Cardiac fibroblast (primary cell): ENCODE measurements at regions not wholly inside any gene's neighbourhood (a gene's known extent, or its start where the extent isn't known, plus 50 kb on each side); places are given as distances from the start of the nearest gene placed in this dataset.

Experiments used
- DNase-seq, 2 donors: peaks; one replicate each; pipeline versions ENCODE4 v3.0.0 to v3.0.0-alpha.2; 2010; ENCODE audit warnings: low read depth in 2 of 2
- H3K4me3 ChIP-seq, 2 donors: replicated peaks in 1 of 2; 1 replicate in 1 of 2; 2 replicates in 1 of 2; pipeline ENCODE4 v1.5.1; 2011; ENCODE audit warnings: low read depth in 2 of 2, low read length in 2 of 2, mild to moderate bottlenecking in 2 of 2, moderate library complexity in 1 of 2
- TF ChIP-seq, protein P1 (sequence below): IDR thresholded peaks from one replicate; pipeline ENCODE4 v1.5.1; 2011; ENCODE audit warnings: low read depth, mild to moderate bottlenecking, low read length, inconsistent platforms

DNA sequence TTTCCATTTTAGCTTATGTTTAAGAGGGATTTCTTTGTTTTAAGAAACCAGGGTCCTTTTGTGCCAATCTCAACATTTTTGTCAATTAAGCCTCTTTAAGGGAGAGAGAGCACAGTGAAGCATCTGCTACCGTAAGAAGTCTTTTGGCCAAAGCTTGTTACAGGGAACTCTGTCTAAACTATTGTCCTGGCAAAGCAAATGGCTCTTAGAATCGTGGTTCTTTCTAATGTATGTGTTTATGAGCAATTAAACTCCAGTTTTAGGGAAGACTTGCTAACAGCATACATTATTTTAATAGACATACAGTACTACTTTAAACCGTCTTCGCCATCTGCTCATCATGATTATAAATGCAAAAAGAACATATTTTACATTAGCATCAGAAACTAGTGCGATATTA, 202.1 kb downstream of the CDCA7 start:
- TF ChIP-seq, protein P1, sequence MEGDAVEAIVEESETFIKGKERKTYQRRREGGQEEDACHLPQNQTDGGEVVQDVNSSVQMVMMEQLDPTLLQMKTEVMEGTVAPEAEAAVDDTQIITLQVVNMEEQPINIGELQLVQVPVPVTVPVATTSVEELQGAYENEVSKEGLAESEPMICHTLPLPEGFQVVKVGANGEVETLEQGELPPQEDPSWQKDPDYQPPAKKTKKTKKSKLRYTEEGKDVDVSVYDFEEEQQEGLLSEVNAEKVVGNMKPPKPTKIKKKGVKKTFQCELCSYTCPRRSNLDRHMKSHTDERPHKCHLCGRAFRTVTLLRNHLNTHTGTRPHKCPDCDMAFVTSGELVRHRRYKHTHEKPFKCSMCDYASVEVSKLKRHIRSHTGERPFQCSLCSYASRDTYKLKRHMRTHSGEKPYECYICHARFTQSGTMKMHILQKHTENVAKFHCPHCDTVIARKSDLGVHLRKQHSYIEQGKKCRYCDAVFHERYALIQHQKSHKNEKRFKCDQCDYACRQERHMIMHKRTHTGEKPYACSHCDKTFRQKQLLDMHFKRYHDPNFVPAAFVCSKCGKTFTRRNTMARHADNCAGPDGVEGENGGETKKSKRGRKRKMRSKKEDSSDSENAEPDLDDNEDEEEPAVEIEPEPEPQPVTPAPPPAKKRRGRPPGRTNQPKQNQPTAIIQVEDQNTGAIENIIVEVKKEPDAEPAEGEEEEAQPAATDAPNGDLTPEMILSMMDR, result no peak
- DNase-seq, result no peak
- no peak overlapping the region for H3K4me3 ChIP-seq

DNA sequence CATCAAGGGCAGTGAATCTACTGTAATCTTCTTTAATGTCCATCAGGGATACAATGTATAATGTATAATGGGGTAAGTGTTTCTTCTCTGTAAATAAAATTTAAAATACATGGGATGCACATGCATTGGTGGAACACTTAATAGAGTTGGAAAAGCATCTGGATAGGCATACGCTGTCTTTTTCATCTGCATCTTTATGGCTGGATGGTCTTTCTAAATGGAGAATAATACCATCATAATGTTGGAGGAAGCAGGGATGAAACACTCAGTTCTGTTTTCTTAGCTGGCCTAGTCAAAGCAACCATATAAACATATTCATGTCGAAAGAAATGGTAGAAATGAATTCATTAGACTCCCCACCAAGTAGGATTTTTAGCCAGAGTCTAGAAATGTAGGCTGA, 202.8 kb downstream of the CDCA7 start:
- no peak for DNase-seq
- H3K4me3 ChIP-seq, result no peak overlapping the region
- TF ChIP-seq, protein P1, result no peak

DNA sequence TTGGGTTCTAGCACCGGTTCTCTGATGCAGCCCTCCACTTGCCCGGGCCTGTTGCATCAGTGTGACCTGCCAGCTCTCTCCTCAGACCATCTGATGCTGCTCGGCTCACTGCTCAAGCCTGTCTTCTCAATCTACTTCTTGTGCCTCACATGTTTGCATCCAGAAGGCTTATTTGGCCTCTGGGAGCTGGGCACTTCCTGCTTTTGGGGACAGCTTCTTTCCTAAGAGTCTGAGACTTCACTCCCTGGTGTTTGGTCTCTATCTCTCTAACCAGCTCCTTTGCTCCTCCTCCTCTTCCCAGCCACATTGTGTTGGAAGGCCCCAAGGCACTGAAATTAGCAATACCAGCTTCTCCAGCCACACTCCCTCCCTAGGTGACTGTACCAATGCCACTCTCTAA, 212.8 kb downstream of the CDCA7 start:
- TF ChIP-seq, protein P1, result no peak
- no peak for DNase-seq
- H3K4me3 ChIP-seq, result no peak overlapping the region

DNA sequence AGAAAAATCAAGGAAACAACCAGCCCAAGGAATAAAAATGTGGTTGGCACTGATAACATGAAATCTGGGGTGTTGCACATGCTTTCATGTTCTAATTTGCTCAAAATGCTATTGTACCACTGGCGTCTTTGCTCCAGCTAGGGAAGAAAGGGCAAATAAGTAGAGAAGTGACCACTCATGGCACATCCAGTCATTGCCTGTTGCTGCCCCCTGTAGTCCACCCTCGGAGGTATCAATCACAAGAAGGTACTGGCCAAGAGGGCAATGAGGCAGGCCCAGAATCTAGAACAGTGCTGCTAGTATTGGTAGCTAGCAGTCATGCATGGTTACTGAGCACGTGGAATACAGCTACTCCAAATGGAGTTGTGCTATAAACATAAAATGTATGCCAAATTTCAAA, 213.4 kb downstream of the CDCA7 start:
- TF ChIP-seq, protein P1, result peak; percentile 30
- DNase-seq, result peak in 1 of 2 donors; percentile 26
- H3K4me3 ChIP-seq, result no peak overlapping the region

DNA sequence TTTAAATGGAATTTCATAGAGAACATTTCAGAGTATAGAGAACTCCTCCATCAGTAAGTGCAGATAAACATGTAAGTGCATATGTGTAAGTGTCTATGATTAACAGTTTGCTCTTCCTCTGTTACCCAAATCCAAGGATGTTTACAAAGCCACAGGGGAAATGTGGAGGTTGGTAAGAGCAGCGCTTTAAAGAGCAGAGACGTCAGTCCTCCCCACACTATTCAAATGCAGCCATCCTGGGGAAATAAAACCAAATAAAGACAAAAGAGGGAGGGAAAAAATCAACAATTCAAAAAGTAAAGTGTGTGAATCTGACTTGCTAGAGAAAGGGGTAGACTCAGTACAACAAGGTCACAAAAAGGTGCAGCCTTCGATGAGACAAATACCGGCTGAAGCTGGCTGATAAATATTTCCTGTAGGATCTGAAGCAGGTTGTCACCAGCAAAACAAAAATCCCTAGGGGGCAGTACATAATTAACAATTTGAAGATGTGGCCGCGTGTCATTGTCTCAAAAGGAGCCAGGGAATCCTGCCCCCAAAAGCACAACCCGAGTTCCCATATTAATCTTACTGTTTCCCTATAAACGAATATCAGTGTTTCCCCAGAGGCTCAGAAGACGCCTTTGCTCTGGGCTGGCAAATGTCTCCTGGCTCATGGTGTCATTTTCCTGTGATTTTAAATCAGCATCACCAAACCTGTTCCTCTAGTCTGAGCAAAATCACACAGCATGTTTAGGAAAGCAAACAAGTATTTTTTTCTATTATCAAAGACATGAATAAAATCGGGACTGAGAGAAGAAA, 216.5 kb downstream of the CDCA7 start:
- no peak overlapping the region for H3K4me3 ChIP-seq
- peak; percentile 59 to 60 for DNase-seq
- TF ChIP-seq, protein P1, result peak; percentile 22

DNA sequence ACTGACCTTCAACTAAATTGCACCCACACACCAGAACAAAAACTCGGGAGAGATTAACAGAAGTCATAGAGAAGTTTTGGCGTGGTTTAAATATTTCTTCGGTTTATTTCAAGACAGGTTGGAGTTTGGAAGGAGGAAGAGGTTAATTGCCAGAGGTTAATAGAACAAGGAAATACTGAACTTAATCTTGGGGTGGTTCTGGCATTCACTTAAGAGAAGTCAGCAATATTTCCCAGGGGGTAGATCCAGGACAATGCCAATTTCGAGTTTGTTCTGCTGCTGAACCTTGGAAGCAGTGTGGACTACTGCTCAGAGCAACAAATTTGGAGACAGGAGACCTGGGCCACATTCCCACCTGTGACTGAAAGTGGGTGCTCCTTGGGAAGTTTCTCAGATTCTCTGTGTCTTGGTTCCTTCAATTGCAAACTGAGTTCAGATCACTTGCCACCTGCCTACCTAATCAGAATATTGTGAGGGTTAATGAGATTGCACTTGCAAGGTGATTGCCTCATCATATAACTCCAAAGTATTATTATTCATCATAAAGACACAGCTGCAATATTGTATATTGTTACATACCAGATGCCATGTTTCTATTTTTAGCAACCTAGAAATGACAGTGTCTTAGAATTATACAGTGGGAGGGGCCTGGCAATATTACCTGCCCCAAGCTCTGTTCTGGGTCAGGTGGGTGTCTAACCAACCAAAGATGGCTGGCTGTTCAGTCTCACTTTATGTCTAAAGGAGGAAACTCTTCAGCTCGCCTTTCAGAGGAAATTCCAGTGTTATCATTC, 217.4 kb downstream of the CDCA7 start:
- TF ChIP-seq, protein P1, result no peak
- no peak overlapping the region for H3K4me3 ChIP-seq
- DNase-seq, result no peak
